Stimulated activated CD4-positive, alpha-beta T cell treated with anti-CD3 and anti-CD28 coated beads, Interleukin-12 subunit alpha, Interleukin-12 subunit beta, amount 100 ng/mL, for 24 hours (primary cell): ENCODE measurements at regions not wholly inside any gene's neighbourhood (a gene's known extent, or its start where the extent isn't known, plus 50 kb on each side); places are given as distances from the start of the nearest gene placed in this dataset.

Experiments used
- DNase-seq, 2 experiments: peaks; one replicate each; pipeline ENCODE4 v3.0.0-alpha.2; 2020; ENCODE audit warnings: low read depth in 2 of 2

- DNase-seq: no peak
These were observed 84.3 kb downstream of the COPS8 start for GRCh38 chr2:237170020-237170419.

DNA sequence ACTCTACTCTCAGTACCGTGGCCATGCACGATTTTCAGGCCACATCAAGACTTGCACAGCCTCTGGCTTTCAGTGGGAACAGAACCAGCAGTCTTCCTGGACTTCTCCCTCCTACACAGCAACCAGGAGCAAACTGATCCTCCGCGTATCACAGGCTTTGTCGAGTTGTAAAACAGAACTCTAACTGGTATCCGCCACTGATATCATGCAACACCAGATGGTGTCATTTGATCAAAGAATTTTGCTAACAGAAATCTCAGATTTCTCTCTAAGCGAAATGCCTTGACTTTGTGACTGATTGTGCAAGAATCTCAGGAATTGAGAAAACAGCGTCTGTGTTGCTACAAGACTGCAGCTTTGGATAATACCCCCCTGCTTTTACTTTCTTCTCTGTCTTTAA is 85.7 kb downstream of the COPS8 start:
- DNase-seq: no peak

DNA sequence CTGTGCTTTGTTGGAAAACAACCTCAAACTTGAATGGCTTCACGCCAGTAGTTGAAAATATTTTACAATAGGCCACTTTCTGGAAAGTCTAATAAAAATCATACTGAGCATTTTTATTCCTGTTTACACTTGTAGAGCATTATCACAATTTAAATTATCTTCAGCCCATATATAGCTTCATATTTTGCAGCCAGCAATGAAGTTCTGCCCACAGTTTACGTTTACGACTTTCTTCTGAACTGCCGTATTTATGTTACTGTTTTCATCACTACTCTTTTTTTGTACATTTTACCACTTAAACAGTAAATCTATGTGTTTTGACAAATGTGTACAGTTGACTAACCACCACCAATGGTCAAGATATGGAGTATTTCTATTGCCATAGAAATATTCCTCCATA is 86.2 kb downstream of the COPS8 start:
- DNase-seq: no peak

DNA sequence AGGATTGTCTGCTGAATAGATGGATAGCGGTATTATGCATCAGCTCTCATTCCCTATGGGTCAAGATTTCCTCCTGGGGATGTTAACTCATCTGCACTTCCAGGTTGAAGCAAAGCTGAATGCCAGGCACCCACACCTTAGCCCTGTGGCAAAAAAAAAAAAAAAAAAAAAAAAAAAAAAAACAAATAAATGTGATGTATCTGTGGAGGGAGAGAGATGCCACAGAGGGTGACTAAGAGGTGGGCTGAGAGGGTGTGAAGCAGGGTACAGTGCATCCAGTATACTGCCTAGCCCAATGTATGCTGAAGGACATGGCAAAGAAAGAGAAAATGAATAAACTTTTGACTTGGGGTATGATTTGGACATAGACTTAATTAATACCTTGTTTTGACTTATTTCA is 91.4 kb downstream of the COPS8 start:
- DNase-seq: no peak

- DNase-seq: no peak
These were observed 92.3 kb downstream of the COPS8 start for GRCh38 chr2:237177986-237178385.

DNA sequence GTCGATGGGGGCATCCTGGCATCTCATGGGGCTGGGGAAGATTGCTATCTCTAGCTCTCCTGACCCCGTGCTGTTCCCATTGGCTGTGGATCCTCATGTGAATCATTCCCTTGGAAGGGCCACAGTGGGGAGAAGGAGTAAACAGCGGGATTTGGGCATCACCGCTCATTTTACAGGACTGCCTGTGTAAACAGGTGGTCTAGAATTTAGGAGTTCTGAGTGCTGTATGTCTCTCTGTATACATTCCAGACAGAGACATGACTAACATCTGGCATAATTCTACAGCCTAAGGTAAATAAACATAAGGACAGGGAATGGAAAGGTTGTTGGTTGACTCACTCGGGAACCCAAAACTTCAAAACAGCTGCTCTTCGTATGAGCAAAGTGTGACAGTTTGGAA is 92.7 kb downstream of the COPS8 start:
- no peak for DNase-seq

DNA sequence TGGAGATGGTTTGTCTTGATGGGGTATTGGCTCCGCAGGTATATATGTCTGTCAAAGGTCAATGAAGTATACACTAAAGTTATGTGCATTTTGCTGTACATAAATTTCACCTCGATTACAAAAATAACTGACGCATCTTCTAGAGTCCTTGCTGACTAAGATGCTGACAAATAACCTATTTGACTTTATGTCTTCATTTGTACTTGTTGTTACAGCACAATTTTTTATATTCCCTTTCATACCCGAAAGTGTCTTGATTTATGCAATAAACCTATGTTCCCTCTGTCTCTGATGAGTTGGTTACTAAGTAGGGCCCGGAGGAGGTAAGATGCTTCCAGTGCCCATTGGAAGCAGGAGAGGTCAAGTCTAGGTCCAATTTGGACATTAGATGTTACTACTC is 93.5 kb downstream of the COPS8 start:
- DNase-seq: no peak

DNA sequence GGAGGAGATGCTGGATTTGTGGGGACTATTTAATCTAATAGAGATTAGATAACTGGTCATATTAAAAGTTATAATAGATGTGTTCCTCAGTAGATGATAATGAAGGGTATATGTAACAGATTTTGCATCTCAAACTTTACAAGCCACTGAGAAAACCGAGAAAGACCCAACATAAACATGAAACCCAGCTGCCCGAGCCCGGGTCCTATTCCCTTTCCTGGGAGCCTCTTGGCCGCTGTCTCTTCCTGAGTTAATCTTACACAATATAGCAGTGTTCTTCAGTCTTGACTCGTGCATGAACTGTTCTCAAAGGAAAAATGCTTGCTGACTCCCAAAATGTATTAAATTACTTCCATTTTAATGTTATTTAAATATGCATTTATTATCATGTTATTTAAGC is 94.5 kb downstream of the COPS8 start:
- no peak for DNase-seq

DNA sequence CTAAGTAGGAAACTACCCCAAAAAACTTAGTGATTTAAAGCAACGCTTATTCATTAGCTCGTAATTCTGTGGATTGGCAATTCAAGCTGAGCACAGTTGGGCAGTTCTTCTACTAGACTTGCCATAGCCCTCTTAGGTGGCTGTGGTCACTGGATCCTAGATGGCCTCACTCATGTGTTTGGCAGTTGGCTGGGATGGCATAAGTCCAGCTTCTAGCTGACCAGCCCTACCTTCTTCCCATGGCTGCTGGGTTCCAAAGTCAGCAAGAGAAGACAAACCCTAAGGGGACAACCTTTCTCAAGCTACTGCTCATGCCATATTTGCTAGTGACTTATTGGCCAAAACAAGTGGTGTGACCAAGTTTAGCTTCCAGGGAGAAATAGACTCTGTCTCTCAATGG is 95.3 kb downstream of the COPS8 start:
- DNase-seq: no peak

DNA sequence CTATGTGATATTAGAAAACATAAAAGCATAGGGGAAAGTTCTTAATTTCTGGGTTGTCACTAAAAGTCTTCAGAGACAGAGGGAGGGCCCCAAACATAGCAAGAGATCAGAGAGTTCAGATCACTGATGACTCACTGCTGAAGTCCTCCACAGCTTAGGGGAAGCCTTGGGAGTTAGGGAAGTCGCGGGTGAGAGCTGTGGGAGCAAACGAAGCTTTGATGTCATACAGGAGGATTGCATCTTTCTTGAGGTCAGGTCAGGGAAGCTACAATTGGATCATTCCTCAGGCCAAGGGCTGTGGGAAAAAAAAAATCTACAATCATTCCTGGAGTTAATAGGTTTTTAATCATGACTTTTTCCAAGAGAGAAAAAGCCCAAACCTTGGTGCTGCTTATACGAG is 96.2 kb downstream of the COPS8 start:
- DNase-seq: no peak

DNA sequence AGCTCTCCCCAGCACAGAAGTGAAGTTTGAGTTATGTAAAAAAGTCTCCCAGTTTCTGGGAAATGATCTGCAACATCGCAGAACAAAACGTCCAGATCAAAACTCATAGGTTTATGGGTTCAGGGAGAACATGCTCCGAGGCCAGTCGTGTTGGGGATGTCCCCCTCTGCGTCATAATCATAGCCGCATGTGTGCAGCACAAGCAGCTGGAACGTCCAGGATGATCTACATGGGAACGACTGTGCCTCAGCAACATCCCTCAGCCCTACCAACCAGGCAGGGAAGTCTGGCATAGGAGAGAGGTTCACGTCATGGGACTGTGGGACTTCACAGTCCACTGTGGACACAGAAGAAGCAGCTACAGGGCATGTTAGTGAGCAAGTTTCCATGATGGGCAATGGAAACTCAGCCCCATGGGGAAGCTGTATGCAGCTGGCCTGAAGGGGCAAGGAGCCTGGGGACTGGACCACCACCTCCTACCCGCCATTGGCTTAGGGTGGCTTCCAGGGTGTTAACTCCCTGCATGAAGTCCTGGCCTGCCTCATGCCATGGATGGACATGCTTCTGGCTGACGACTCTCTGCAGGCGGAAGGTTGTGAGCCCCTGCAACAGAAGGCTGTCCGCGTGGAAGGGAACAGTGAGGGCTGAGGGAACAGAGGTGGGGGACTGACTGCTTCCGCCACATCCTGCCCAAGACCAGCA is 96.9 kb downstream of the COPS8 start:
- DNase-seq: no peak

GRCh38 chr2:237184192-237184918 is 98.7 kb downstream of the COPS8 start:
- DNase-seq: no peak

- DNase-seq: no peak
These were observed 99.3 kb downstream of the COPS8 start for GRCh38 chr2:237184919-237185552.

DNA sequence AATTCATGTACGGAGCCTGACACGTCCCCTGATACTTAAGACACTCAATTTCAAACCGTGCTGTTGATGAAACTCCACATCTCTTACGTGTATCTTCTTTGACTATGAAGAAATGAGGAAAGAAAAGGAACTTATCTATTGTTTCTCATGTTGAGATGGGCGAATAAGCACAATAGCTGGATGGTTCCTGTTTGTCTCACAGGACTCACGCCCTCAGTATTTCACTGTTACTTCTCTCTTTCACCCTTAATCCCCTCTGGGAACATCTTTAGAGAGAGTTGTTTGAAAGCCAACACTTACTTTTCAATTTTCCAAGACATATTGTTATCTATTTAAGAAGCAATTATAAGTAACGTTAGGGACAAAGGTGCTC is 99.8 kb downstream of the COPS8 start:
- DNase-seq: no peak

- DNase-seq: no peak
These were observed 104.1 kb downstream of the COPS8 start for GRCh38 chr2:237189799-237190198.

- no peak for DNase-seq
These were observed 105.5 kb downstream of the COPS8 start for GRCh38 chr2:237190966-237191713.

- no peak for DNase-seq
These were observed 106.0 kb downstream of the COPS8 start for GRCh38 chr2:237191714-237192081.

- DNase-seq: no peak
These were observed 107.2 kb downstream of the COPS8 start for GRCh38 chr2:237192881-237193280.

DNA sequence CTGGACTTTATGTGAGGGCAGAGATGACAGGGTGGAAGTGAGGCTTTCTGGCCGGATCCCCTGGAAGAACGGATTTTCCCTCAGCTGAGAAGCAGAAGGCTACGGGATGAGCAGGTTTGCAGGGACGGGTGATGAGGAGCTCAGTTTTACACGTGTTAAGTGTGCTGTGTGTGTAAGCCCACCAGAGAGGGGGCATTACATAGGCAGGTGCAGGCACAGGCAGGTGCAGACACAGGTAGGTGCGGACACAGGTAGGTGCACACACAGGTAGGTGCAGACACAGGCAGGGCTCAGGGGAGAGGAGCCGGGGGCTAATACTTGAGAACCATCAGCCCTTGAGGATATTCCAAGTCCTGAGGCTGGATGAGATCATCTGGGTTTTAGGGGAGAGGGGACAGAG is 107.7 kb downstream of the COPS8 start:
- DNase-seq: no peak

DNA sequence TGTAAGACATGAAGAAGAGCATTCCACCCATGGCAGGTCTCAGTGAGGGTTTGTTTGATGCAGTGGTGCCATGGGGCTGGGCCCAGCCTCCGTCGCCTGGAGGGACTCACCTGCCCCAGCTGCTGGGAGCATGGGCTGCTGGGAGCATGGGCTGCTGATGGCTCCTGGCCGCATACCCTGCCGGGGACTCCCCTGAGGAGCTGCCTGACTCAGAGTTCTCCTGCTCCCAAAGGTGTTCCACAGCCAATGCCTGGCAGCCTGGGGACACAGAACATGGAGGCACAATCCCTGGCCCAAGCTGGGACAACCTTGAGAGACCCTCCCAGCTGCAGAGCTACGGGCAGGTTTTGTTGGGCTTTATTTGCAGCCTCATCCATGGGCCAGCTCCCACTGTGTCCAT is 108.4 kb downstream of the COPS8 start:
- no peak for DNase-seq

DNA sequence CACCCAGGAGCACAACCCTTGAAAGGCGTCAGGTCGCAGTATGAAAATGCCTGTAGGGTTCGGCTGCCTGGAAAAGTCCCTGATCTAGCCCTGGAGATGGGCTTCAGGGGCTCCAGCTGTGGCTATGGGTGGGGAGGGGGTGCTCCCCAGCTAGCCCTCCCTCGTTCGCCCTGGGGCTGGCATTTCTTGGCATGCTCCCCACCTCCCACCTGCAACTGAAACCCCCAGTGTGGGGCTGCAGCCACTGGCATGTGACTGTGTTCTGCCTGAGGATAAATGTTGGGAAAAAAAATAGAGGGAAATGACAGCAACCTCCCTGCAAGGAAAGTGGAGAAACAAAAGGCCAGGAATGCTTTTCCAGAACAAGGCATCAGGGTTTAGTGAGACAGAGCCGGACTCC is 109.2 kb downstream of the COPS8 start:
- DNase-seq: no peak

DNA sequence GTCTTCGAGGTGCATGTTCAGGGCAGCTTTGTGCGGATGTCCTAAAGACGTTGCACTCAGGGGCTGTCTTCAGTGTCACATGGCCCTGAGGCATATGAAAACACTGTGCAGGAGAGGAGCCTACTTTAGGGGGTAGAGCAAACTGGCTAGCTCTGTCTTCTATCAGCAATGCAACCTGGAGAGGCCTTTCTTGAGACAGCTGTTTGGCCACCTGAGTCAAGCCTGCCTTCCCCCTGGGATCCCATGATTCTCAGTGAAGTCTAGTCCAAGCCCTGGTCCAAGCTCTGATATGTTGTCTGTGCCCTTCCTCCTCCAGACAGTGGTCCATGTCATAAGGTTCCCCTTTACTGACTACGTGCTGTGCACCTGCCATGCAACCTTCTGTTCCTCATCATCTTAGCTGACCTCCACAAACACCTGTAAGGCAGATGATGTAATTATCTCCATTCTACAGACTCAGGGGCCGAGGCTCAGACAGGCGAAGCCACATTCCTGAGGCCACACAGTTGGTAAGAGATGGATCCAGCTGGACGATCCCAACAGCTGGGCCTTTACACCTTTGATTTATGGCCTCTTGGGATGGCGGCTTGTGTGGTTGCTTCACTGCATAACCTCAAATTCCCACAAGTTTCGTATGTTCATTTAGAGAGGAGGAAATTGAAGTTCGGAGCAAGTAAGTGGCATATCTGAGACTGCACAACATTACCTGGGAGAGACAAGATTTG is 109.9 kb downstream of the COPS8 start:
- DNase-seq: no peak
